GM12878 (cell line): ENCODE measurements at regions not wholly inside any gene's neighbourhood (a gene's known extent, or its start where the extent isn't known, plus 50 kb on each side); places are given as distances from the start of the nearest gene placed in this dataset.

ENCODE experiments used
- ATAC-seq: fragments of 200-7000 bp; cut with Tn5 transposase; 3 replicates; pipeline ENCODE4 v1.9.1; 2020; ENCODE audit warnings: mild to moderate bottlenecking, moderate library complexity
- BruUV-seq: library from RNA; stranded (reverse); fragments of 400-500 nt; replicated peaks from 2 replicates; lab custom pipeline; 2021; lab: Mats Ljungman, UMichigan
- CTCF ChIA-PET: fragments of 300-600 bp; sonication (Branson Sonifier 250); formaldehyde crosslinking; extraction: SDS; loops from one replicate; lab custom pipeline; 2021; ENCODE audit warnings: inconsistent platforms; lab: Yijun Ruan, JAX
- POLR2A ChIA-PET: fragments of 350-600 bp; formaldehyde crosslinking; extraction: SDS; loops from one replicate; lab custom pipeline; 2021; ENCODE audit warnings: inconsistent platforms; lab: Charles Lee
- RAD21 ChIA-PET: fragments of 300-600 bp; sonication (Branson Sonifier 250); formaldehyde crosslinking; loops from one replicate; lab custom pipeline; 2023; ENCODE audit warnings: antibody characterized with exemption; ENCODE audit not compliant: unreplicated experiment; lab: Charles Lee
- SMC1A ChIA-PET: fragments of 300-600 bp; sonication (Branson Sonifier 250); formaldehyde crosslinking; loops from one replicate; lab custom pipeline; 2023; ENCODE audit not compliant: unreplicated experiment, uncharacterized antibody; lab: Charles Lee
- DNase-seq: peaks from one replicate; pipeline ENCODE4 v3.0.0-alpha.2; 2011; ENCODE audit warnings: low read depth, low spot score
- FAIRE-seq: peaks from 3 replicates; lab custom pipeline; 2011; peaks lifted over from hg19 to GRCh38; lab: Jason Lieb, UNC
- H2AFZ ChIP-seq: 2 replicates; pipeline ENCODE4 v1.6.0; 2011; ENCODE audit warnings: low read depth, low read length, control low read depth; ENCODE audit not compliant: control insufficient read depth
- H3K27ac ChIP-seq: 2 replicates; pipeline ENCODE4 v1.5.1; 2011; ENCODE audit warnings: control low read depth; ENCODE audit not compliant: control insufficient read depth, insufficient read depth
- H3K27me3 ChIP-seq, 2 experiments: replicated peaks in 1 of 2; 2 replicates each; pipeline versions ENCODE4 v1.6.0 to v1.6.1; 2011; ENCODE audit warnings: low read length in 1 of 2; ENCODE audit not compliant: control insufficient read depth in 2 of 2, insufficient read depth in 2 of 2
- H3K36me3 ChIP-seq, 2 experiments: 2 replicates each; pipeline ENCODE4 v1.5.1; 2011; ENCODE audit warnings: low read length in 1 of 2; ENCODE audit not compliant: control insufficient read depth in 2 of 2, insufficient read depth in 2 of 2
- H3K4me1 ChIP-seq: 2 replicates; pipeline ENCODE4 v1.6.1; 2011; ENCODE audit warnings: mild to moderate bottlenecking, low read length, moderate library complexity, mixed read lengths; ENCODE audit not compliant: control insufficient read depth, insufficient read depth
- H3K4me2 ChIP-seq: 2 replicates; pipeline ENCODE4 v1.6.0; 2011; ENCODE audit warnings: control low read depth; ENCODE audit not compliant: control insufficient read depth, insufficient read depth
- H3K4me3 ChIP-seq: fragments of 200-600 bp; sonication (generic); 2 replicates; pipeline ENCODE4 v1.5.1; 2016
- H3K79me2 ChIP-seq: 2 replicates; pipeline ENCODE4 v1.6.0; 2011; ENCODE audit warnings: low read length; ENCODE audit not compliant: control insufficient read depth, insufficient read depth
- H3K9ac ChIP-seq: 2 replicates; pipeline ENCODE4 v1.8.0; 2011; ENCODE audit warnings: low read length, control low read depth, mixed read lengths; ENCODE audit not compliant: control insufficient read depth, insufficient read depth
- H3K9me3 ChIP-seq: replicated peaks from 3 replicates; pipeline ENCODE4 v1.5.1; 2011; ENCODE audit warnings: mild to moderate bottlenecking, low read length; ENCODE audit not compliant: control insufficient read depth, insufficient read depth
- H4K20me1 ChIP-seq: 2 replicates; pipeline ENCODE4 v1.6.0; 2011; ENCODE audit not compliant: control insufficient read depth, insufficient read depth
- ATF7 ChIP-seq: fragments of 450-650 bp; IDR thresholded peaks from 2 replicates; pipeline ENCODE4 v1.6.1; 2016; ENCODE audit warnings: low read depth, mild to moderate bottlenecking
- CBFB ChIP-seq: IDR thresholded peaks from 2 replicates; pipeline ENCODE4 v1.6.1; 2016; ENCODE audit warnings: antibody characterized with exemption, low read depth
- CHD4 ChIP-seq: fragments of 200-600 bp; sonication (generic); IDR thresholded peaks from 2 replicates; pipeline ENCODE4 v1.6.1; 2016; ENCODE audit warnings: mild to moderate bottlenecking
- EP300 ChIP-seq, 2 experiments: fragments of 150-350 bp in 1 of 2; IDR thresholded peaks; 2 replicates each; pipeline ENCODE4 v1.6.1; 2011 to 2012; ENCODE audit warnings: low read depth in 2 of 2, low read length in 2 of 2, borderline replicate concordance in 1 of 2, improper control_type of control experiment in 1 of 2, inconsistent platforms in 1 of 2; ENCODE audit not compliant: control insufficient read depth in 1 of 2
- ESRRA ChIP-seq: IDR thresholded peaks from 2 replicates; pipeline ENCODE4 v1.6.1; 2012; ENCODE audit warnings: mild to moderate bottlenecking, low read length, improper control_type of control experiment
- IKZF2 ChIP-seq, 2 experiments: fragments of 450-650 bp; IDR thresholded peaks; 2 replicates each; pipeline ENCODE4 v1.6.1; 2017; ENCODE audit warnings: mild to moderate bottlenecking in 2 of 2, moderate library complexity in 2 of 2
- IRF3 ChIP-seq: fragments of 450-650 bp; IDR thresholded peaks from 2 replicates; pipeline ENCODE4 v1.6.1; 2014; ENCODE audit warnings: mild to moderate bottlenecking
- MAX ChIP-seq: IDR thresholded peaks from 2 replicates; pipeline ENCODE4 v1.6.1; 2012; ENCODE audit warnings: low read depth, low read length, improper control_type of control experiment
- NRF1 ChIP-seq: conservative IDR thresholded peaks from 2 replicates; pipeline ENCODE4 v1.6.1; 2011; ENCODE audit warnings: mild to moderate bottlenecking, low read depth, low read length, improper control_type of control experiment
- PML ChIP-seq: IDR thresholded peaks from 2 replicates; pipeline ENCODE4 v1.6.1; 2012; ENCODE audit warnings: low read length, inconsistent platforms
- RAD51 ChIP-seq: fragments of 450-650 bp; IDR thresholded peaks from 2 replicates; pipeline ENCODE4 v1.6.1; 2016; ENCODE audit warnings: moderate library complexity, mild to moderate bottlenecking, inconsistent platforms
- RELB ChIP-seq: fragments of 450-650 bp; IDR thresholded peaks from 2 replicates; pipeline ENCODE4 v1.6.1; 2017; ENCODE audit warnings: low read depth, mild to moderate bottlenecking, moderate library complexity
- SREBF1 ChIP-seq: IDR thresholded peaks from 2 replicates; pipeline ENCODE4 v1.6.1; 2012; ENCODE audit warnings: mild to moderate bottlenecking, low read length
- SREBF2 ChIP-seq: IDR thresholded peaks from 2 replicates; pipeline ENCODE4 v1.6.1; 2012; ENCODE audit warnings: mild to moderate bottlenecking, low read length
- SUZ12 ChIP-seq: fragments of 200-600 bp; sonication (generic); IDR thresholded peaks from one replicate; pipeline ENCODE4 v1.6.1; 2018; ENCODE audit warnings: antibody characterized with exemption, mild to moderate bottlenecking; ENCODE audit not compliant: unreplicated experiment
- TBL1XR1 ChIP-seq: IDR thresholded peaks from 2 replicates; pipeline ENCODE4 v1.6.1; 2012; ENCODE audit warnings: low read depth, low read length, improper control_type of control experiment
- TCF3 ChIP-seq: IDR thresholded peaks from 2 replicates; pipeline ENCODE4 v1.6.1; 2012; ENCODE audit warnings: low read depth, mild to moderate bottlenecking, low read length, borderline replicate concordance; ENCODE audit not compliant: insufficient read depth
- WGBS: methylation state at CpG from one replicate; pipeline ENCODE4 v1.1.6; 2016; ENCODE audit warnings: low lambda C conversion rate; ENCODE audit not compliant: insufficient replicate concordance, insufficient coverage; ENCODE audit errors: missing lambda C conversion rate; 5-methylcytosine and 5-hydroxymethylcytosine counted together
- in situ Hi-C: fragments of 300-500 bp; cut with MboI; formaldehyde crosslinking; loops from 9 replicates; pipeline ENCODE4 v1.14.3; 2018; ENCODE audit warnings: mixed read lengths
- intact Hi-C: fragments of 100-400 bp; cut with micrococcal nuclease; formaldehyde crosslinking; loops from one replicate; pipeline ENCODE4 v1.14.2; 2022; ENCODE audit not compliant: unreplicated experiment
- TF ChIP-seq, protein P1 (sequence below): fragments of 450-650 bp; IDR thresholded peaks from 2 replicates; pipeline ENCODE4 v1.6.1; 2016; ENCODE audit warnings: mild to moderate bottlenecking
- TF ChIP-seq, protein P2 (sequence below): IDR thresholded peaks from 2 replicates; pipeline ENCODE4 v1.6.1; 2011; ENCODE audit warnings: low read depth, mild to moderate bottlenecking, low read length, moderate library complexity, borderline replicate concordance; ENCODE audit errors: extremely low read depth

- TF ChIP-seq RELB, result no peak
- TF ChIP-seq IKZF2 (IDR thresholded peaks at IDR 0.05), result no peak
- TF ChIP-seq MAX, result no peak
- TF ChIP-seq ATF7, result no peak
- no peak for TF ChIP-seq IRF3
- no peak for TF ChIP-seq SUZ12
- no peak for TF ChIP-seq TCF3
- no peak for TF ChIP-seq ESRRA
- TF ChIP-seq SREBF1, result no peak
These were observed 375.1 kb upstream of the ST8SIA4 start (continued) for GRCh38 chr5:101278011-101278687.

GRCh38 chr5:101271945-101272344, 368.9 kb upstream of the ST8SIA4 start:
- H3K9me3 ChIP-seq, result no peaks in the 10 kb centered on the region
- POLR2A ChIA-PET, result no interaction called here
- RAD21 ChIA-PET, result no interaction called here
- H3K9ac ChIP-seq, result no peak overlapping the region
- BruUV-seq, result no TSS peak
- H3K79me2 ChIP-seq, result no peaks in the 10 kb centered on the region
- FAIRE-seq (no peak), ATAC-seq (no peak), DNase-seq (no peak)
- H4K20me1 ChIP-seq, result no peaks in the 10 kb centered on the region
- H3K36me3 ChIP-seq, result no peaks in the 10 kb centered on the region
- CTCF ChIA-PET, result no interaction called here
- in situ Hi-C loops (no loop called here), intact Hi-C loops (loop anchor here (1.0 kb wide), 1 partner anchor 27 kb away; no protein-coding TSS in a partner anchor)
- H3K4me2 ChIP-seq, result no peak overlapping the region
- no peak overlapping the region for H3K4me3 ChIP-seq
- no peaks in the 10 kb centered on the region for H3K27me3 ChIP-seq
- no peak overlapping the region for H3K27ac ChIP-seq
- SMC1A ChIA-PET, result interaction anchor here (0.6 kb wide), 1 partner anchor 40 kb away, joined by 3 read pairs; no protein-coding TSS in a partner anchor
- 0% methylated on average over 2 of the region's 2 CpGs for WGBS
- H3K4me1 ChIP-seq, result no peaks in the 10 kb centered on the region
- H2AFZ ChIP-seq, result no peak overlapping the region
- TF ChIP-seq PML (no peak), SREBF2 (no peak), CHD4 (no peak), TBL1XR1 (no peak), RAD51 (no peak), NRF1 (no peak), CBFB (no peak), EP300 (IDR thresholded peaks at IDR 0.05; ENCODE audit: borderline replicate concordance in 1 of 2, control insufficient read depth in 1 of 2, low read depth in 2 of 2, low read length in 2 of 2) (no peak)
- TF ChIP-seq, protein P1, sequence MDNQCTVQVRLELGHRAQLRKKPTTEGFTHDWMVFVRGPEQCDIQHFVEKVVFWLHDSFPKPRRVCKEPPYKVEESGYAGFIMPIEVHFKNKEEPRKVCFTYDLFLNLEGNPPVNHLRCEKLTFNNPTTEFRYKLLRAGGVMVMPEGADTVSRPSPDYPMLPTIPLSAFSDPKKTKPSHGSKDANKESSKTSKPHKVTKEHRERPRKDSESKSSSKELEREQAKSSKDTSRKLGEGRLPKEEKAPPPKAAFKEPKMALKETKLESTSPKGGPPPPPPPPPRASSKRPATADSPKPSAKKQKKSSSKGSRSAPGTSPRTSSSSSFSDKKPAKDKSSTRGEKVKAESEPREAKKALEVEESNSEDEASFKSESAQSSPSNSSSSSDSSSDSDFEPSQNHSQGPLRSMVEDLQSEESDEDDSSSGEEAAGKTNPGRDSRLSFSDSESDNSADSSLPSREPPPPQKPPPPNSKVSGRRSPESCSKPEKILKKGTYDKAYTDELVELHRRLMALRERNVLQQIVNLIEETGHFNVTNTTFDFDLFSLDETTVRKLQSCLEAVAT, result no peak
- TF ChIP-seq, protein P2, sequence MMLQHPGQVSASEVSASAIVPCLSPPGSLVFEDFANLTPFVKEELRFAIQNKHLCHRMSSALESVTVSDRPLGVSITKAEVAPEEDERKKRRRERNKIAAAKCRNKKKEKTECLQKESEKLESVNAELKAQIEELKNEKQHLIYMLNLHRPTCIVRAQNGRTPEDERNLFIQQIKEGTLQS, result no peak
